ENCODE measurements at regions not wholly inside any gene's neighbourhood (a gene's known extent, or its start where the extent isn't known, plus 50 kb on each side); places are given as distances from the start of the nearest gene placed in this dataset.

GRCh38 chr7:52799817-52800216, 235.6 kb upstream of the POM121L12 start:
- 98% methylated on average over 4 of the region's 9 CpGs for WGBS

GRCh38 chr7:52797801-52798200, 237.6 kb upstream of the POM121L12 start:
- no peak for TF ChIP-seq POLR2A (IDR thresholded peaks at IDR 0.05; ENCODE audit: low read depth)
- TF ChIP-seq EP300 (IDR thresholded peaks at IDR 0.05): no peak
- no peak for TF ChIP-seq CTCF (IDR thresholded peaks at IDR 0.05)
- TF ChIP-seq POLR2AphosphoS5 (IDR thresholded peaks at IDR 0.05): no peak
- no peaks in the 10 kb centered on the region for H3K27me3 ChIP-seq
- H3K9me3 ChIP-seq: no peaks in the 10 kb centered on the region
- 77% methylated on average over 4 of the region's 4 CpGs for WGBS
- no peak overlapping the region for H3K27ac ChIP-seq (replicated peaks in 1 of 4)
- DNase-seq (ENCODE audit: extremely low spot score): no peak
- intact Hi-C loops (cut with DNase I): no loop called here
- H3K4me1 ChIP-seq: no peaks in the 10 kb centered on the region
- no peaks in the 10 kb centered on the region for H3K36me3 ChIP-seq
- H3K4me3 ChIP-seq: no peak overlapping the region

More at GRCh38 chr7:52799817-52800216, 235.6 kb upstream of the POM121L12 start:
- intact Hi-C loops (cut with DNase I): no loop called here
- Histone ChIP-seq H3K4me3 (no peak overlapping the region), H3K4me1 (no peaks in the 10 kb centered on the region), H3K27me3 (no peaks in the 10 kb centered on the region), H3K9me3 (no peaks in the 10 kb centered on the region), H3K27ac (replicated peaks in 1 of 4) (no peak overlapping the region), H3K36me3 (no peaks in the 10 kb centered on the region)
- TF ChIP-seq CTCF (IDR thresholded peaks at IDR 0.05) (no peak), POLR2AphosphoS5 (IDR thresholded peaks at IDR 0.05) (no peak)
- no peak for DNase-seq (ENCODE audit: extremely low spot score)

- H3K4me1 ChIP-seq: no peaks in the 10 kb centered on the region
- intact Hi-C loops (cut with DNase I): no loop called here
- H3K27me3 ChIP-seq: no peaks in the 10 kb centered on the region
- H3K9me3 ChIP-seq: no peaks in the 10 kb centered on the region
- H3K4me3 ChIP-seq: no peak overlapping the region
- 97% methylated on average over 1 of the region's 1 CpG for WGBS
- no peaks in the 10 kb centered on the region for H3K36me3 ChIP-seq
- no peak for DNase-seq (ENCODE audit: extremely low spot score)
- no peak for TF ChIP-seq CTCF (IDR thresholded peaks at IDR 0.05)
- no peak for TF ChIP-seq POLR2AphosphoS5 (IDR thresholded peaks at IDR 0.05)
- no peak for TF ChIP-seq POLR2A (IDR thresholded peaks at IDR 0.05; ENCODE audit: low read depth)
- no peak for TF ChIP-seq EP300 (IDR thresholded peaks at IDR 0.05)
- no peak overlapping the region for H3K27ac ChIP-seq (replicated peaks in 1 of 4)
These were observed 240.8 kb upstream of the POM121L12 start for GRCh38 chr7:52794621-52795020.

GRCh38 chr7:52791176-52791700, 244.2 kb upstream of the POM121L12 start:
- TF ChIP-seq CTCF (IDR thresholded peaks at IDR 0.05) (no peak), POLR2AphosphoS5 (IDR thresholded peaks at IDR 0.05) (no peak), EP300 (IDR thresholded peaks at IDR 0.05) (no peak), POLR2A (IDR thresholded peaks at IDR 0.05; ENCODE audit: low read depth) (no peak)
- Histone ChIP-seq H3K9me3 (no peaks in the 10 kb centered on the region), H3K27me3 (no peaks in the 10 kb centered on the region), H3K27ac (replicated peaks in 1 of 4) (no peak overlapping the region), H3K4me1 (no peaks in the 10 kb centered on the region), H3K36me3 (no peaks in the 10 kb centered on the region), H3K4me3 (no peak overlapping the region)
- DNase-seq (ENCODE audit: extremely low spot score): no peak
- intact Hi-C loops (cut with DNase I): no loop called here
- WGBS: 73% methylated on average over 4 of the region's 4 CpGs

- no peak overlapping the region for H3K27ac ChIP-seq (replicated peaks in 1 of 4)
- DNase-seq (ENCODE audit: extremely low spot score): no peak
- no peaks in the 10 kb centered on the region for H3K36me3 ChIP-seq
- no peaks in the 10 kb centered on the region for H3K4me1 ChIP-seq
- WGBS: 33% methylated on average over 3 of the region's 3 CpGs
- no peaks in the 10 kb centered on the region for H3K27me3 ChIP-seq
- TF ChIP-seq EP300 (IDR thresholded peaks at IDR 0.05) (no peak), CTCF (IDR thresholded peaks at IDR 0.05) (no peak), POLR2A (IDR thresholded peaks at IDR 0.05; ENCODE audit: low read depth) (no peak), POLR2AphosphoS5 (IDR thresholded peaks at IDR 0.05) (no peak)
- H3K9me3 ChIP-seq: no peaks in the 10 kb centered on the region
- intact Hi-C loops (cut with DNase I): no loop called here
- H3K4me3 ChIP-seq: no peak overlapping the region
These were observed 249.3 kb upstream of the POM121L12 start for GRCh38 chr7:52786174-52786573.
